IMR-90 (cell line): ENCODE measurements at regions not wholly inside any gene's neighbourhood (a gene's known extent, or its start where the extent isn't known, plus 50 kb on each side); places are given as distances from the start of the nearest gene placed in this dataset.

Experiments
- ATAC-seq: fragments of 200-7000 bp; cut with Tn5 transposase; 2 replicates; pipeline ENCODE4 v1.9.1; 2020; ENCODE audit warnings: low read depth, mild to moderate bottlenecking, moderate library complexity
- BruUV-seq: library from RNA; stranded (reverse); fragments of 400-500 nt; replicated peaks from 2 replicates; lab custom pipeline; 2021; lab: Mats Ljungman, UMichigan
- CTCF ChIA-PET: fragments of 300-600 bp; formaldehyde crosslinking; extraction: SDS; loops from one replicate; lab custom pipeline; 2021; ENCODE audit warnings: antibody characterized with exemption; lab: Yijun Ruan, JAX
- POLR2A ChIA-PET: fragments of 300-600 bp; sonication (Branson Sonifier 250); formaldehyde crosslinking; loops from one replicate; lab custom pipeline; 2022; ENCODE audit warnings: antibody characterized with exemption; ENCODE audit not compliant: unreplicated experiment; lab: Charles Lee
- DNase-seq: peaks from one replicate; pipeline ENCODE4 v3.0.0; 2013
- H2AFZ ChIP-seq: replicated peaks from 2 replicates; pipeline ENCODE3; 2013; ENCODE audit warnings: low read length, mild to moderate bottlenecking; ENCODE audit not compliant: poor library complexity
- H2AK5ac ChIP-seq: 2 replicates; pipeline ENCODE4 v1.6.1; 2013; ENCODE audit warnings: low read depth, low read length, inconsistent platforms
- H2AK9ac ChIP-seq: replicated peaks from 2 replicates; pipeline ENCODE3; 2013; ENCODE audit warnings: mild to moderate bottlenecking, low read depth, low read length, moderate library complexity; ENCODE audit not compliant: poor library complexity
- H2BK120ac ChIP-seq: 2 replicates; pipeline ENCODE4 v1.6.1; 2013; ENCODE audit warnings: low read depth, low read length, inconsistent platforms
- H2BK15ac ChIP-seq: 3 replicates; pipeline ENCODE4 v1.6.1; 2013; ENCODE audit warnings: low read depth, low read length, inconsistent platforms
- H2BK20ac ChIP-seq: 2 replicates; pipeline ENCODE4 v1.6.1; 2013; ENCODE audit warnings: low read depth, mild to moderate bottlenecking, inconsistent platforms, low read length, moderate library complexity
- H2BK5ac ChIP-seq: 2 replicates; pipeline ENCODE4 v1.6.1; 2013; ENCODE audit warnings: mild to moderate bottlenecking, low read depth, low read length, inconsistent platforms; ENCODE audit not compliant: poor library complexity, severe bottlenecking
- H3K14ac ChIP-seq: replicated peaks from 2 replicates; pipeline ENCODE4 v1.6.1; 2013; ENCODE audit warnings: low read depth, low read length, inconsistent platforms
- H3K18ac ChIP-seq: 2 replicates; pipeline ENCODE4 v1.6.1; 2013; ENCODE audit warnings: low read depth, low read length, control low read depth
- H3K23ac ChIP-seq: 2 replicates; pipeline ENCODE4 v1.6.1; 2013; ENCODE audit warnings: low read depth, low read length, inconsistent platforms
- H3K27ac ChIP-seq: 2 replicates; pipeline ENCODE4 v1.5.1; 2013; ENCODE audit warnings: mild to moderate bottlenecking, control low read depth, low read length; ENCODE audit not compliant: insufficient read depth
- H3K27me3 ChIP-seq: 2 replicates; pipeline ENCODE4 v1.6.1; 2013; ENCODE audit warnings: low read length; ENCODE audit not compliant: control insufficient read depth, insufficient read depth
- H3K36me3 ChIP-seq: 2 replicates; pipeline ENCODE4 v1.6.1; 2013; ENCODE audit warnings: low read length, mixed read lengths; ENCODE audit not compliant: control insufficient read depth, insufficient read depth
- H3K4ac ChIP-seq: 2 replicates; pipeline ENCODE4 v1.6.1; 2013; ENCODE audit warnings: low read depth, low read length, inconsistent platforms
- H3K4me1 ChIP-seq: 2 replicates; pipeline ENCODE4 v1.6.1; 2013; ENCODE audit warnings: low read length, mixed read lengths; ENCODE audit not compliant: control insufficient read depth, insufficient read depth
- H3K4me2 ChIP-seq: 2 replicates; pipeline ENCODE4 v1.6.1; 2013; ENCODE audit warnings: low read depth, mild to moderate bottlenecking, control low read depth, low read length, moderate library complexity
- H3K4me3 ChIP-seq: 2 replicates; pipeline ENCODE4 v1.5.1; 2013; ENCODE audit warnings: low read depth, mild to moderate bottlenecking, control low read depth, low read length, moderate library complexity; ENCODE audit not compliant: insufficient read depth
- H3K56ac ChIP-seq: 2 replicates; pipeline ENCODE4 v1.6.1; 2013; ENCODE audit warnings: low read length, inconsistent platforms; ENCODE audit not compliant: insufficient read depth; ENCODE audit errors: extremely low read depth
- H3K79me1 ChIP-seq, 2 experiments: 2 replicates each; pipeline ENCODE4 v1.6.1; 2013; ENCODE audit warnings: low read length in 2 of 2, inconsistent platforms in 1 of 2, low read depth in 1 of 2
- H3K9ac ChIP-seq: 2 replicates; pipeline ENCODE4 v1.6.1; 2013; ENCODE audit warnings: low read depth, low read length, control low read depth
- H3K9me1 ChIP-seq: 2 replicates; pipeline ENCODE4 v1.6.1; 2013; ENCODE audit warnings: low read length, inconsistent platforms; ENCODE audit not compliant: insufficient read depth
- H3K9me3 ChIP-seq: 2 replicates; pipeline ENCODE4 v1.6.1; 2013; ENCODE audit warnings: low read length; ENCODE audit not compliant: control insufficient read depth, insufficient read depth
- H4K20me1 ChIP-seq: 2 replicates; pipeline ENCODE4 v1.6.1; 2013; ENCODE audit warnings: low read length, inconsistent platforms; ENCODE audit not compliant: insufficient read depth
- H4K5ac ChIP-seq: 2 replicates; pipeline ENCODE4 v1.6.1; 2013; ENCODE audit warnings: mild to moderate bottlenecking, low read depth, low read length, control low read depth
- H4K8ac ChIP-seq, 2 experiments: 2 replicates each; pipeline ENCODE4 v1.6.1; 2013; ENCODE audit warnings: low read depth in 2 of 2, low read length in 2 of 2, control low read depth in 1 of 2, inconsistent platforms in 1 of 2
- H4K91ac ChIP-seq: 2 replicates; pipeline ENCODE4 v1.6.1; 2013; ENCODE audit warnings: low read depth, low read length, inconsistent platforms; ENCODE audit not compliant: insufficient read depth
- CEBPB ChIP-seq: IDR thresholded peaks from 2 replicates; pipeline ENCODE4 v1.6.1; 2012; ENCODE audit warnings: low read depth, low read length, improper control_type of control experiment
- CTCF ChIP-seq: conservative IDR thresholded peaks from 2 replicates; pipeline ENCODE4 v1.5.1; 2012; ENCODE audit warnings: mild to moderate bottlenecking, low read depth, low read length, improper control_type of control experiment
- ELK1 ChIP-seq: fragments of 150-350 bp; IDR thresholded peaks from 2 replicates; pipeline ENCODE4 v1.6.1; 2016; ENCODE audit warnings: low read depth, mild to moderate bottlenecking, low read length, moderate library complexity, borderline replicate concordance
- MXI1 ChIP-seq: IDR thresholded peaks from 2 replicates; pipeline ENCODE4 v1.6.1; 2012; ENCODE audit warnings: low read depth, mild to moderate bottlenecking, low read length, moderate library complexity, borderline replicate concordance
- RAD21 ChIP-seq: IDR thresholded peaks from 2 replicates; pipeline ENCODE4 v1.6.1; 2012; ENCODE audit warnings: low read length, improper control_type of control experiment
- WGBS, 2 experiments: methylation state at CpG; one replicate each; pipeline versions ENCODE4 v1.1.5 to v1.1.7; 2013; ENCODE audit warnings: missing lambda C conversion rate in 2 of 2; ENCODE audit not compliant: insufficient read length in 1 of 2; ENCODE audit errors: extremely low coverage in 2 of 2; 5-methylcytosine and 5-hydroxymethylcytosine counted together
- dilution Hi-C: fragments of 300-500 bp; cut with HindIII; formaldehyde crosslinking; loops from one replicate; pipeline ENCODE4 v1.14.3; 2018; ENCODE audit warnings: low sequenced_read_pairs; ENCODE audit not compliant: unreplicated experiment
- in situ Hi-C: fragments of 300-500 bp; cut with MboI; formaldehyde crosslinking; loops from 3 replicates; pipeline ENCODE4 v1.14.3; 2019; ENCODE audit warnings: low sequenced_read_pairs, inconsistent platforms, mixed read lengths
- intact Hi-C: fragments of 100-400 bp; cut with micrococcal nuclease; formaldehyde crosslinking; loops from 2 replicates; pipeline ENCODE4 v1.10.0; 2022

GRCh38 chr5:164972973-164973372 lies 1467.6 kb downstream of the MAT2B start:
- Histone ChIP-seq H3K9me3 (peaks cover 11% of the 10 kb centered on the region; the same call in 1 of the 2 replicates), H3K27ac (no peak overlapping the region), H3K14ac (no peak overlapping the region), H2BK20ac (no peak overlapping the region), H2BK120ac (no peak overlapping the region), H2BK15ac (no peak overlapping the region), H2AK9ac (no peak overlapping the region), H4K91ac (no peak overlapping the region), H2AK5ac (no peak overlapping the region), H2BK5ac (no peak overlapping the region), H3K27me3 (no peaks in the 10 kb centered on the region), H3K23ac (no peak overlapping the region), H4K20me1 (no peaks in the 10 kb centered on the region), H3K36me3 (no peaks in the 10 kb centered on the region), H3K4me3 (no peak overlapping the region), H3K9me1 (no peaks in the 10 kb centered on the region), H3K56ac (no peak overlapping the region), H4K5ac (no peak overlapping the region), H3K9ac (no peak overlapping the region), H3K79me1 (no peaks in the 10 kb centered on the region), H4K8ac (no peak overlapping the region), H2AFZ (no peak overlapping the region), H3K4me1 (no peaks in the 10 kb centered on the region), H3K4ac (no peak overlapping the region), H3K4me2 (no peak overlapping the region), H3K18ac (no peak overlapping the region)
- ChIA-PET POLR2A (no interaction called here), CTCF (no interaction called here)
- no TSS peak for BruUV-seq
- DNase-seq (no peak), ATAC-seq (no peak)
- no peak for TF ChIP-seq CTCF
- no peak for TF ChIP-seq CEBPB
- TF ChIP-seq MXI1, result no peak
- no peak for TF ChIP-seq RAD21
- no peak for TF ChIP-seq ELK1
- no CpG with 5 or more reads among the region's 1 CpG for WGBS, 2 experiments
- dilution Hi-C loops, result no loop called here
- in situ Hi-C loops, result no loop called here
- intact Hi-C loops, result no loop called here
